Progenitor cell of endocrine pancreas (in vitro differentiated cells): ENCODE measurements at regions not wholly inside any gene's neighbourhood (a gene's known extent, or its start where the extent isn't known, plus 50 kb on each side); places are given as distances from the start of the nearest gene placed in this dataset.
"Not testable (repeated sequence)": the region's sequence is repeated elsewhere in the genome, so short reads cannot be mapped to it uniquely, and the experiment has no call there.

ENCODE experiments used
- DNase-seq: peaks from one replicate; pipeline ENCODE4 v3.0.0; 2021; ENCODE audit warnings: low spot score; ENCODE audit not compliant: unreplicated experiment
- H3K27ac Mint-ChIP-seq: 2 replicates; pipeline ENCODE4 v1.8.0; 2021; ENCODE audit warnings: mild to moderate bottlenecking, moderate library complexity, mixed read lengths
- H3K27me3 Mint-ChIP-seq: 2 replicates; pipeline ENCODE4 v1.8.0; 2021; ENCODE audit warnings: mixed read lengths
- H3K36me3 Mint-ChIP-seq: 2 replicates; pipeline ENCODE4 v1.8.0; 2022; ENCODE audit warnings: mixed read lengths; ENCODE audit not compliant: insufficient read depth
- H3K4me1 Mint-ChIP-seq: 2 replicates; pipeline ENCODE4 v1.8.0; 2021; ENCODE audit warnings: low read depth, mixed read lengths
- H3K4me3 Mint-ChIP-seq: 2 replicates; pipeline ENCODE4 v1.8.0; 2021; ENCODE audit warnings: low read depth, mild to moderate bottlenecking, moderate library complexity, mixed read lengths
- H3K9me3 Mint-ChIP-seq: 2 replicates; pipeline ENCODE4 v1.8.0; 2021; ENCODE audit warnings: low read depth, mixed read lengths

GRCh38 chr4:4019071-4019470 lies 207.7 kb downstream of the OTOP1 start:
- not testable (repeated sequence) for H3K4me3 Mint-ChIP-seq, H3K36me3 Mint-ChIP-seq, DNase-seq, H3K27me3 Mint-ChIP-seq, H3K4me1 Mint-ChIP-seq, H3K27ac Mint-ChIP-seq
- H3K9me3 Mint-ChIP-seq, result peaks cover 17% of the 10 kb centered on the region

- H3K4me3 Mint-ChIP-seq, DNase-seq, H3K27ac Mint-ChIP-seq, H3K27me3 Mint-ChIP-seq, H3K4me1 Mint-ChIP-seq, H3K36me3 Mint-ChIP-seq: not testable (repeated sequence)
- H3K9me3 Mint-ChIP-seq, result peaks cover 16% of the 10 kb centered on the region
Observed at GRCh38 chr4:4021161-4021560, 205.6 kb downstream of the OTOP1 start.

DNA sequence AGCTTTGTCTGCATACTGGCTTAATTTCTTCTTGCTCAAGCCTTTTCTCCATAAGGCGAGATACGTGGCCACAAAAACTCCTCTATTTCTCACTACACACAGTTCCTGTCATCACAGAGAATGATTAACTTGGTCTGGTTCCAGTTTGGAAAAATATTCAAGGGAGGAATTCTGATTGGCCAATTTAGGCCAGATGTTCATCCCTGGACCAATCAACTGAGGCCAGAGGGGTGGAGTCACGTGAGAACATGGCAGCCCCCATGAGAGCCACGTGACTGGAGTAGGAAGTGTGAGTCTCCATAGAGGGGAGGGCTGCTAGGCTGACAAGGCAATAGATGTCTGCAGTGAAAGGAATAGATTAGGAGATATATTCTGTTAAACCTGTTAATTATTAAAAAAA lies 200.0 kb downstream of the OTOP1 start:
- H3K4me1 Mint-ChIP-seq, H3K27ac Mint-ChIP-seq, H3K9me3 Mint-ChIP-seq, H3K36me3 Mint-ChIP-seq, DNase-seq, H3K4me3 Mint-ChIP-seq, H3K27me3 Mint-ChIP-seq: not testable (repeated sequence)

GRCh38 chr4:4028752-4029151 lies 198.0 kb downstream of the OTOP1 start:
- not testable (repeated sequence) for H3K4me1 Mint-ChIP-seq, H3K27me3 Mint-ChIP-seq, H3K36me3 Mint-ChIP-seq, H3K27ac Mint-ChIP-seq, H3K4me3 Mint-ChIP-seq, DNase-seq, H3K9me3 Mint-ChIP-seq

DNA sequence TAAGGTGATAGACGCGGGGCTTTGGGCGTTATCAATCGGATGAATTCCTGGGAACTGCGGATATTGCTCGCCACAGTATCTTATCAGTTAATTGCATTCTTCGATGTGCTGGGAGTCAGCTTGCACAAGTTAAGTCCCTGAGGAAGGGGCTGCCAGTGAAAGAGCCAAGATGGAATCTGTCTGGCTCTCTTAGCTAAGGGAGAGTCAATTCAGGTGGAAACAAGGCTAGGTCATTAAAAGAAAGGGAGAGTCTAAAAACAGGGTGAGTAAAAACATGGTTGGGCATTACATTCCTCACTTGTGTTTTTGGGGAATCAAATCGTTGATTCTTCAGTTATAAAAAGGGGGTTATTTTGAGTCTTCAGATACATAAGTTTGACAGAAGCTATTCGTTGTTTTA lies 196.2 kb downstream of the OTOP1 start:
- not testable (repeated sequence) for H3K27me3 Mint-ChIP-seq, H3K9me3 Mint-ChIP-seq

DNA sequence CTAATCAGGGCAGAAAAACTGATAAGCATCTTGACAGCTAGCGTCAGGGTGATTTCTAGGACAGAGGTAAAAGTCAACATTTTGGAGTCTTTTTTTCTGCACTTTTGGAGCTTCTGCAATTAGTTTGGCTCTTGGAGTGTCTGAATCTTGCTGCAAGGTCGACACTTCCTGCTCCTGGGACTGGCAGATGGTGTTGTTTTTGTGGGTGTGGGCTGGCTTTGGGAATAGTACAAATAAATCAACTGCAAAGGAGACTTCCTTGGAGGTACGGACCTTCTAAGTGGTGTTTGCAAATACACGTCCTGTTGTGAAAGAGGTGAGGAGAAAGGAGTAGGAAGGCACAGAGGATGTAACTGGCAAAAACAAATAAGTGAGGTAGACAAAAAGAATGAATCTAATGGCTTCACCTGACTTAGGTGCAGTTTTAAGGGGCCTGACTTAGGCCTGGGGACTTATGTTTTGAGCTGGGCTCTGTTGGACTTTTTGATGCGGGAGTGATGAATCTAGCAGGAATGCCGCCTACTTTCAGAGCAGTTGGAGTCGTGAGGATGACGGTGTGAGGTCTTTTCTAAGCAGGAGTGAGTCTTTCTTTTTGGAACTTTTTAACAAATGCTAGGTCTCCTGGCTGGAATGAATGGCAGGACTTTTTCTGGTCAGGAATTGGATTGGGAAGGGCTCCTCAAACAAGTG lies 195.1 kb downstream of the OTOP1 start:
- H3K27me3 Mint-ChIP-seq, DNase-seq, H3K4me3 Mint-ChIP-seq, H3K9me3 Mint-ChIP-seq, H3K36me3 Mint-ChIP-seq, H3K27ac Mint-ChIP-seq: not testable (repeated sequence)
- peaks cover 16% of the 10 kb centered on the region for H3K4me1 Mint-ChIP-seq

More for the DNA sequence above, 196.2 kb downstream of the OTOP1 start:
- not testable (repeated sequence) for H3K27ac Mint-ChIP-seq, H3K36me3 Mint-ChIP-seq, H3K4me3 Mint-ChIP-seq, DNase-seq
- H3K4me1 Mint-ChIP-seq, result peaks cover 14% of the 10 kb centered on the region

DNA sequence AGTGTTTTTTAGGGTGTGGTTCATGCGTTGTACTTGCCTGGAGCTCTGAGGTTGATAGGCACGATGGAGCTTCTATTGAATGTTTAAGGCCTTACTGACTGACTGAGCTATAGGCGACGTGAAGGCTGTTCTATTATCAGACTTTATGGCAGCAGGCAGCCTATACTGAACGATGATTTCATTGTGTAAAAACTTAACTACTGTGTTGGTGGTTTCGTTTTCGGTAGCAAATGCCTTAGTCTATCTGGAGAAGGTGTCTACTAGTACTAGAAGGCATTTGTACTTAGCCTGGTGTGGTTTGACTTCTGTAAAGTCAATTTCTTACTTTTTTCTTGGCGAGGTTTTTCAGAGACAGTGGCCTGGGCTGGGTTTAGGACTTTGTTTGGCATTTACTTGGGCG lies 194.4 kb downstream of the OTOP1 start:
- H3K36me3 Mint-ChIP-seq, DNase-seq, H3K4me3 Mint-ChIP-seq, H3K27me3 Mint-ChIP-seq, H3K27ac Mint-ChIP-seq, H3K9me3 Mint-ChIP-seq: not testable (repeated sequence)
- peaks cover 16% of the 10 kb centered on the region for H3K4me1 Mint-ChIP-seq

DNA sequence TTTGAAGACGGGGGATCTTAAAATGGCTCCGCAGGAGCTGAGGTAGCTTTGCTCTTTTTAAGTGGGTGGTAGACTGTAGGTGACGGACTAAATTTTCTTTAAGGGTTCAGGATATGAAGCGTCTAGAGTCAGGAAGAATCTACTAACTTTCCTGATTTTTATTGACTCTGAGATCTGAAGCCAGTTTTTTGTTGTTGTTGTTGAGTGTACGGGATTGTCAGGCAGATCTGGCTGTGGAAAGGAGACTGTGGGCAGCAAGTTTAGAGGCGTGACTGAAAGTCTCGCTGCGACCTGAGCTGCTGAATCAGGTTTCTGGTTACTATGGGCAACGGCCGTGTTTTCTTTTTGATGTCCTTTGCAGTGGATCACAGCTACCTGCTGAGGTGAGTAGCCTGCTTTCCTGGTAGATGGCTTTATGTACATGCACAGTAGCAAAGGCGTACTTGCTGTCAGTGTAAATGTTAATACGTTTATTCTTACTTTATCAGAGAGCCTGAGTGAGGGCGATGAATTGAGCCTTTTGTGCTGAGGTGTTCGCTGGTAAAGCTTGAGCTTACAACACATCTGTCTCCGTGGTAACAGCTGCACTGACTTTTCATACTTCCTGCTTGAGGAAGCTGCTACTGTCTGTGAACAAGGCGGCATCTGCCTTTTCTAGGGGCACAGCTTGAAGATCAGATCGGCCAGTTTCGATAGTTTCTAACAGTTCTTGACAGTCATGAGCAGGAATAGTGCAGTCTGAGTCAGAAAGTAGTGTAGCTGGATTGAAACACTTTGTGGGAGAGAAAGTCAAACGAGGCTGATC lies 193.7 kb downstream of the OTOP1 start:
- Mint-ChIP-seq H3K27ac (peak overlapping the region; percentile 68), H3K4me1 (peaks cover 18% of the 10 kb centered on the region)
- H3K4me3 Mint-ChIP-seq, H3K27me3 Mint-ChIP-seq, H3K9me3 Mint-ChIP-seq, H3K36me3 Mint-ChIP-seq, DNase-seq: not testable (repeated sequence)

GRCh38 chr4:4037399-4038138 lies 189.2 kb downstream of the OTOP1 start:
- DNase-seq, H3K27me3 Mint-ChIP-seq, H3K4me3 Mint-ChIP-seq, H3K9me3 Mint-ChIP-seq, H3K27ac Mint-ChIP-seq: not testable (repeated sequence)
- H3K4me1 Mint-ChIP-seq, result peaks cover 13% of the 10 kb centered on the region
- H3K36me3 Mint-ChIP-seq, result peaks cover 18% of the 10 kb centered on the region

DNA sequence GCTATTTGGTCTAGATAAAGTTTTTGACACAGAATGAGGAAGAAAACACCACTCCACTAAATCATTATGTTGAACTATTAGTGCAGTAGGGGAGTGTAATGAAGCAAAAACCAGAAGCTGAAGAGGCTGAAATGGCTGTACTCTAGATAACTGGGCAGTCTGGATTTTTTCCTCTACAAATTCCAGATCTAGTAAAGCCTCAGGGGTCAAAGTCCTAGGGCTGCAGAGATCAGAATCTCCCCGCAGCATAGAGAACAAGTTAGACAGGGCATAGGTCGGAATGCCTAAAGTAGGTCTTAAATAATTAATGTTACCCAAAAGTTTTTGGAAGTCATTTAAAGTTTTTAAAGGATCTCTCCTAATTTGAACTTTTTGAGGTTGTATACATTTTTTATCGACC lies 180.9 kb downstream of the OTOP1 start:
- peaks cover 12% of the 10 kb centered on the region for H3K9me3 Mint-ChIP-seq
- peak overlapping the region; percentile 48 for H3K4me3 Mint-ChIP-seq
- H3K27me3 Mint-ChIP-seq, DNase-seq: not testable (repeated sequence)
- peaks cover 35% of the 10 kb centered on the region for H3K4me1 Mint-ChIP-seq
- peak overlapping the region; percentile 84 for H3K27ac Mint-ChIP-seq
- H3K36me3 Mint-ChIP-seq, result peaks cover 19% of the 10 kb centered on the region

- not testable (repeated sequence) for H3K27me3 Mint-ChIP-seq
Observed at GRCh38 chr4:4046686-4047085, 180.0 kb downstream of the OTOP1 start.

DNA sequence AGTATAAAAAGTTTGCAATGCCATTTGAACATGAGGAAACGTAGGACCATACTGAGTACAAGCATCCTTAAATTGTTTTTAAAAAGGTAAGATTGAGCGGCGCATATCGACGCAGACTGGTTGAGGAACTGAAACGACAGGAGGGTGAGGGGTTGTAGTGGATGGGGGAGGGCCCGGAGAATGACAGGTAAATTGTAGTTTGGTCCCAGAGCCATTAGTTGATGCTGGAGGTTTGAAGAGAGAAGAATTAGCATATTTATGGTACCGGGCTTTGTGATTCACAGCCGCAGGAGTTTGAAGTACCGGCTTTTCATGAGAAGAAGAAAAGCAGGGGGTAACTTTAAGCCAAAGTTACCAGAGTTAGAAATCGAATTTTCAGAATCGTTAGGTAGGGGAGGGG lies 179.5 kb downstream of the OTOP1 start:
- peak overlapping the region; percentile 84 for H3K27ac Mint-ChIP-seq
- H3K4me1 Mint-ChIP-seq, result peaks cover 37% of the 10 kb centered on the region
- peaks cover 12% of the 10 kb centered on the region for H3K36me3 Mint-ChIP-seq
- not testable (repeated sequence) for H3K27me3 Mint-ChIP-seq, H3K9me3 Mint-ChIP-seq, DNase-seq
- H3K4me3 Mint-ChIP-seq, result peak overlapping the region; percentile 68

More at GRCh38 chr4:4046686-4047085, 180.0 kb downstream of the OTOP1 start:
- peaks cover 17% of the 10 kb centered on the region for H3K36me3 Mint-ChIP-seq
- DNase-seq, result not testable (repeated sequence)
- H3K9me3 Mint-ChIP-seq, result peaks cover 10% of the 10 kb centered on the region
- peak overlapping the region; percentile 68 for H3K4me3 Mint-ChIP-seq
- H3K4me1 Mint-ChIP-seq, result peaks cover 36% of the 10 kb centered on the region
- peak overlapping the region; percentile 84 for H3K27ac Mint-ChIP-seq

GRCh38 chr4:4048227-4048626 lies 178.5 kb downstream of the OTOP1 start:
- H3K9me3 Mint-ChIP-seq, DNase-seq, H3K36me3 Mint-ChIP-seq, H3K27me3 Mint-ChIP-seq: not testable (repeated sequence)
- Mint-ChIP-seq H3K27ac (peak overlapping the region; percentile 83), H3K4me1 (peaks cover 37% of the 10 kb centered on the region), H3K4me3 (peak overlapping the region; percentile 68)
